Stimulated activated CD4-positive, alpha-beta T cell treated with anti-CD3 and anti-CD28 coated beads, Interleukin-2, amount 100 ng/mL, for 48 hours (primary cell): ENCODE measurements at regions not wholly inside any gene's neighbourhood (a gene's known extent, or its start where the extent isn't known, plus 50 kb on each side); places are given as distances from the start of the nearest gene placed in this dataset.

Experiments used
- DNase-seq, 2 donors: peaks; one replicate each; pipeline ENCODE4 v3.0.0-alpha.2; 2020

GRCh38 chr6:40054602-40055001 lies 120.3 kb upstream of the MOCS1 start:
- no peak for DNase-seq

- DNase-seq, result no peak
These were observed 119.9 kb upstream of the MOCS1 start for GRCh38 chr6:40054186-40054585.

GRCh38 chr6:40049128-40049527 lies 114.9 kb upstream of the MOCS1 start:
- no peak for DNase-seq

GRCh38 chr6:40044196-40044595 lies 109.9 kb upstream of the MOCS1 start:
- DNase-seq, result no peak

- no peak for DNase-seq
These were observed 108.0 kb upstream of the MOCS1 start for GRCh38 chr6:40042232-40042631.

GRCh38 chr6:40039042-40039441 lies 104.8 kb upstream of the MOCS1 start:
- no peak for DNase-seq

- no peak for DNase-seq
These were observed 104.4 kb upstream of the MOCS1 start for GRCh38 chr6:40038626-40039025.

GRCh38 chr6:40037271-40037670 lies 103.0 kb upstream of the MOCS1 start:
- no peak for DNase-seq

GRCh38 chr6:40036186-40036585 lies 101.9 kb upstream of the MOCS1 start:
- DNase-seq, result no peak

GRCh38 chr6:40028449-40028848 lies 94.2 kb upstream of the MOCS1 start:
- DNase-seq, result no peak

GRCh38 chr6:40022867-40023266 lies 88.6 kb upstream of the MOCS1 start:
- DNase-seq, result no peak

- no peak for DNase-seq
These were observed 85.9 kb upstream of the MOCS1 start for GRCh38 chr6:40020166-40020565.

- no peak for DNase-seq
These were observed 81.3 kb upstream of the MOCS1 start for GRCh38 chr6:40015530-40015929.

- DNase-seq, result no peak
These were observed 77.6 kb upstream of the MOCS1 start for GRCh38 chr6:40011844-40012243.

- DNase-seq, result no peak
These were observed 66.8 kb upstream of the MOCS1 start for GRCh38 chr6:40000964-40001515.

- no peak for DNase-seq
These were observed 65.0 kb upstream of the MOCS1 start for GRCh38 chr6:39999006-39999867.

- DNase-seq, result no peak
These were observed 63.9 kb upstream of the MOCS1 start for GRCh38 chr6:39998126-39998525.

GRCh38 chr6:39997101-39997635 lies 62.9 kb upstream of the MOCS1 start:
- DNase-seq, result no peak

- no peak for DNase-seq
These were observed 61.4 kb upstream of the MOCS1 start for GRCh38 chr6:39995633-39996032.

- no peak for DNase-seq
These were observed 58.8 kb upstream of the MOCS1 start for GRCh38 chr6:39992861-39993622.
